ENCODE measurements at regions not wholly inside any gene's neighbourhood (a gene's known extent, or its start where the extent isn't known, plus 50 kb on each side); places are given as distances from the start of the nearest gene placed in this dataset.
"Not testable (repeated sequence)": the region's sequence is repeated elsewhere in the genome, so short reads cannot be mapped to it uniquely, and the experiment has no call there.

DNA sequence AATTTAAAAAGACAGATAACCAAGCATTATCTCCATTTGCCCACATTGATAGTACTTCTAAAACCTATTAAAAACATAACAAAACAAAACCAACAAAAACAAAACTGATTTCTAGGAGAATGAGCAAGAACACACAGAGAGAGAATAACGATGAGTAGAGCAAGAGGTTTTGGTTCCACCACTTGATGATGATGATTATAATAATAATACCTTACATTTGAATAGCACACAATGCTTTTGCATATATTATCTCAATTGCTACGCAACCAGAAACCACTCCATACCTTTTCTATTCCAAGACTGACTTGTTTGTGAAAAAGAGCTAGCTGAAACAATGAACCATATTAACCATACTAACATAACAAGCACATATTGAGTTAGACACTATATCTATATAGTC, 1090.9 kb downstream of the SH3BGRL start:
- H3K9me3 Mint-ChIP-seq, result peaks cover 0 to 9% (median 4%) of the 10 kb centered on the region in 3 donors
- no peak overlapping the region for H3K4me3 Mint-ChIP-seq
- no peaks in the 10 kb centered on the region for H3K27me3 Mint-ChIP-seq
- H3K36me3 Mint-ChIP-seq, result no peaks in the 10 kb centered on the region
- H3K27ac Mint-ChIP-seq, result no peak overlapping the region
- H3K4me1 Mint-ChIP-seq, result no peaks in the 10 kb centered on the region

DNA sequence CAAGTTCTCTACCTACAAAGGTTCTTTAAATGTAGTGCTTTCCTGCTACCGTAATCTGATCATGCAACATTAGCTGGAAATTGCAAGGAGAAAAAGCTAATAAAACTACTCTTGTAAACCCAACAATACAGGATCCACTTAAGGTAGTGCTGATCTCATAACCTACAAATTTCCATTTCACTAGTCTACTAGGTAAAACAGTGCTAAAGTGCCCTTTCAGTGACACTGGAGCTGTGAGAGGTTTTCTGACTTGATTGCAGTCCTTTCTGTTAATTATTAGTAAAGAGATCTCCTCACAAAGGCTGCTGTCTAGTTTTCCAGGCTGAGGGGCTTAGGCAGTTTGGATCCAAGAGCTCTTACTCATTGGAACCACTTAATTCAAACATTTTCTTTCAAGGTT, 1118.7 kb downstream of the SH3BGRL start:
- Mint-ChIP-seq H3K4me1 (no peaks in the 10 kb centered on the region), H3K4me3 (no peak overlapping the region), H3K27me3 (no peaks in the 10 kb centered on the region), H3K27ac (no peak overlapping the region), H3K9me3 (no peaks in the 10 kb centered on the region), H3K36me3 (no peaks in the 10 kb centered on the region)

DNA sequence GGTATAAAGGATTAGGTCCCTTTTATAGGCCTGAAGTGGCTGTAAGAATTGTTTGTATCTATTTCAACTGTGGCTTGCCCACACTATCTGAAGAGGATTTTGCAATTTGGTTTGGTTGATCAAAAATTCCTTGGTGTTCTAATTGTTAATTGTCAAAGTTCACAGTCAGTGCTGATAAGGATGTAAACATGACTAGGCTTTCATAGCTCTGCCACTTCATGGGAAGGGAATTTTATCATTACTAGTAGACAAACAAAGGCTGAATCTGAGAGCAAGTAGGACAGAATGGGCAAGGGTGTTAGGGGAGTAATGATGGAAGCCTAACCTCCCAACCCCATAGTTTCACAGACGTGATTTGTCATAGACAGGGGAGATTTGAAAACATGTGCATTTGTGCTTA, 1131.7 kb downstream of the SH3BGRL start:
- H3K27me3 Mint-ChIP-seq, result no peaks in the 10 kb centered on the region
- no peaks in the 10 kb centered on the region for H3K4me1 Mint-ChIP-seq
- H3K9me3 Mint-ChIP-seq, result peaks cover 0 to 10% (median 0%) of the 10 kb centered on the region in 3 donors
- H3K4me3 Mint-ChIP-seq, result no peak overlapping the region
- H3K27ac Mint-ChIP-seq, result no peak overlapping the region
- H3K36me3 Mint-ChIP-seq, result no peaks in the 10 kb centered on the region

DNA sequence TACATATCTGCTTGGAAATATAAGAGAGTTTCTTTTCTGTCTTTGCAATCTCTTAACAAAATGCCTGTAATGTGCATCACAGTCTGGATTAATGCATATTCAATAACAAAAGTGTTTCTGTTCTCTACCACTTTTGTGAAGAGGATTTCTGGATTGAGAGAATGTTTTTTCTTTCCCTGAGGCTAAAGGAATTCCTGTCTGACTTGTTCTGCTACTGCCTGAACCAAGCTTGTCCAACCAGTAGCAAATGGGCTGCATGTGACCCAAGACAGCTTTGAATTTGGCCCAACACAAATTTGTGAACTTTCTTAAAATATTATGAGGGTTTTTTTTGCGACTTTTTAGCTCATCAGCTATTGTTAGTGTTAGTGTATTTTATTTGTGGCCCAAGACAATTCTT, 1133.9 kb downstream of the SH3BGRL start:
- no peak overlapping the region for H3K4me3 Mint-ChIP-seq
- H3K36me3 Mint-ChIP-seq, result no peaks in the 10 kb centered on the region
- no peaks in the 10 kb centered on the region for H3K9me3 Mint-ChIP-seq
- H3K27me3 Mint-ChIP-seq, result no peaks in the 10 kb centered on the region
- no peaks in the 10 kb centered on the region for H3K4me1 Mint-ChIP-seq
- no peak overlapping the region for H3K27ac Mint-ChIP-seq

DNA sequence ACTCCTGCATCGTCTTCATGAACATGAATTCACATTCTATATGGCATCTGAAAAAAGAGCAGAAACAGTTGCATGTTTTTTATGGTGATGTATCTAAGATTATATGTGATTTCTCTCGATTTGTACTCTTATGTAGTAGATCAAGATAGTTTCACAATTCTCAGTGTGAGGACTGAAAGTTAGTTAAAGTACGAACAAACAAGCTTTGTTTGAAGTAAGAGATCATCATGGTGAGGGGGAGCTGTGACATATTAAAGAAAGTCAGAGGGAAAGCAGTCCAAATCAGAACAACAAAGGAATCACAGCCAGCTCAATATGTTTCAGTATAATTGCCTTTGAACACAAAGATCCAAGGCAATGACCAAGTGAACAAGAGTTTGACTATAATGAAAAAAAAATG, 1140.6 kb downstream of the SH3BGRL start:
- H3K27ac Mint-ChIP-seq, result no peak overlapping the region
- H3K4me3 Mint-ChIP-seq, result no peak overlapping the region
- H3K4me1 Mint-ChIP-seq, result no peaks in the 10 kb centered on the region
- no peaks in the 10 kb centered on the region for H3K9me3 Mint-ChIP-seq
- no peaks in the 10 kb centered on the region for H3K36me3 Mint-ChIP-seq
- H3K27me3 Mint-ChIP-seq, result no peaks in the 10 kb centered on the region

DNA sequence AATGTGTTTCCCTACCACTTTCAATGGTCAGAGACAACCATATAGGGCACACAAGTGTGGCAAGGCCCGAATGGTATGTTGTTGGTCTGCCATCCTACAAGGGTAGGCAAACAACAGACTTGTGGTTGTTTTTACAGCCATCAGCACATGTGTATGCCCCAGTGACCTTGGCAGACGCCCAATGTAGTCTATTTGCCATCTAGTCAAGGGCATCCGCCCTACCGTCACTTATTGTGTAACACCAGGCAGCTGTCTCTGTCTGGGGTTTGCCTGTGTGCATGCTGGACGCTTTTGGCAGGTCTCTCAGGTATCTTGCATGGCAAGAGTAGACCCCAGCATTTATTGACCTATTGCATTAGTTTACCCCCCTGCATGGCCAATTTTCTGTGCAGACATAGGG, 1145.5 kb upstream of the POU3F4 start:
- Mint-ChIP-seq H3K36me3 (no peaks in the 10 kb centered on the region), H3K4me3 (no peak overlapping the region), H3K4me1 (no peaks in the 10 kb centered on the region), H3K9me3 (peaks cover 0 to 2% (median 2%) of the 10 kb centered on the region in 3 donors), H3K27ac (no peak overlapping the region), H3K27me3 (no peaks in the 10 kb centered on the region)

DNA sequence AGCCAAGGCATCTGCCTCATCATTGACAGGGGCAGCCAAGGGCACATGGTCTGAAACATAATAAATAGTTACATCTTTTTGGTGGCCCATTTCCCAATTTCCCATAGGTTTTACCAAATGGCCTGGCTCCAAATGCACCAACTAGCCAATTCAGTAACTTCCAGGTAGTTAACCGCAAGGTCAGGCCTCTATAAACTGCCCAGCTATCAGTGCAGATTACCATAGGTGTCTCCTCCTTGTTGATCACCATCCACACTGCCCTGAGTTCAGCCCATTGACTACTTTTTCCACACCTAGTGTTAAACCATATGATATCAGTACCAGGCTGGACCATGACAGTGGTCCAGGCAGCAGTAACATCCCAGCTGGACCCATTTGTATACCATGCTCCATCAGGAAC, 1145.1 kb upstream of the POU3F4 start:
- Mint-ChIP-seq H3K27me3 (no peaks in the 10 kb centered on the region), H3K27ac (no peak overlapping the region), H3K4me3 (no peak overlapping the region), H3K36me3 (no peaks in the 10 kb centered on the region), H3K4me1 (no peaks in the 10 kb centered on the region), H3K9me3 (peaks cover 0 to 2% (median 2%) of the 10 kb centered on the region in 3 donors)

DNA sequence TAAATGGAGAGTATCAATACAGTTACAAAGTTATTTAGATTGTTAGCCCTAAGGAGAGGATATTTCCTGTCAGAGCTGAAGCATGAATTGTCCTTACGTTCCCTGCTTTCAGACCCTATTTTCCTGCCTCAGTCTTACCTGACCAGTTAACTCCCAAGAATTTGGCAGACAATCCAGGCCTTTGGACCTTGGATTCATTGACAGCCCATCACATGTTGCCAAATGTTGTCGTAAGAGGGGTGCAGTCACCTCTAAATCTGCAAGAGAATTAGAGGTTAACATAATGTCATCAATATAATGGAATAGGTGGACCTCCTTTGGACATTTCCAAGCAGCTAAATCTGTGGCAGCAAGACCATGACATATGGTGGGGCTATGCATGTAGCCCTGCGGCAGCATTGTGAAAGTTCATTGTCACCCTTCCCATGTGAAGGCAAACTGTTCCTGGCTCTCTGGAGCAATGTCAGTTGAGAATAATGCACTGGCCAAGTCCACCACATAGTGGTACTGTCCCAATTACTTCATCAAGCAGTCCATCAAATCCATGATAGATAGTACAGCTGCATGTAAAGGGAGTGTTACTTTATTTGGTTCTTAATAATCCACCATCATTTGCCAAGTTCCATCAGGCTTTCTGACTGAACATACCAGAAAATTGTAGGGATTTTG, 1137.0 kb upstream of the POU3F4 start:
- Mint-ChIP-seq H3K27ac (no peak overlapping the region), H3K9me3 (no peaks in the 10 kb centered on the region), H3K36me3 (no peaks in the 10 kb centered on the region), H3K4me1 (no peaks in the 10 kb centered on the region), H3K4me3 (no peak overlapping the region), H3K27me3 (no peaks in the 10 kb centered on the region)

DNA sequence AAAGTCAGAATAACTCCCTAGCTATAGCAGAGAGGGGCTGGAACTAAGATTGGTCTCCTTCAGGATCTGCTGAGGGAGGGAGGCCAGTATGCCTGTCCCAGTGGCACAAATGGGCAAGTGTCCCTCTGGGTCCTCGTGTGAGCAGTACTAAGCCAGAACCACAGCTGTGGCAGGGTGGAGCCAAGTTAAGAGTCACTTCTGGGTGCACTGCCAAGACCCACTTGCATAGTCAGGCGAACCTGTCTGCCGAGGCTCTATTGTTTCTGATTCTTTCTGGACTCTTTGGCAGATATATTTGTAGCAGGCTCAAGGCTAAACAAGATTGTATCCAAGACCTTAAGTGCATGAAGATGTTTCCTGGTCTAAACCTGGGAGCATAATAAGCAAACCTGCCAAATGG, 1123.7 kb upstream of the POU3F4 start:
- H3K27me3 Mint-ChIP-seq, result no peaks in the 10 kb centered on the region
- no peaks in the 10 kb centered on the region for H3K4me1 Mint-ChIP-seq
- H3K27ac Mint-ChIP-seq, result peak overlapping the region in 1 of 3 donors; percentile 9
- peaks cover 0 to 3% (median 0%) of the 10 kb centered on the region in 3 donors for H3K9me3 Mint-ChIP-seq
- no peak overlapping the region for H3K4me3 Mint-ChIP-seq
- no peaks in the 10 kb centered on the region for H3K36me3 Mint-ChIP-seq

DNA sequence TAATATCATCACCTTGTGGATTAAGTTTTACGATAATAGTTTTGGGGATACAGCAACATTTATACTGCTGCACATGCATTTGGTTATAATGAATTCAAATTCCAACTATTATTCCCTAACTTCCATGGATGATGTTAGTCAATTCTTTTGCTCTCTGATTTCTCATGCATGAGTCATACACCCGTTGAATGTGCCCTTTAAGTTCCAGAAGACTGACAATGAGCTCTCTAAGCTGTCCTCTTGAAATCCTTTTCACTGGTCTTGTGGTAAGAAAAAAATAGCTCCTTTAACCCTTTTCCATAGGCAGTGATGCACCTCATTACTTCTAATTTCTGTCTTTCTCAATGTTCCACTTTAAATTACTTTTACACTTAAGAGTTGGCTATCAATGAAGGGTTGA, 1095.2 kb upstream of the POU3F4 start:
- Mint-ChIP-seq H3K4me1 (no peaks in the 10 kb centered on the region), H3K27ac (no peak overlapping the region), H3K27me3 (peaks cover 1% of the 10 kb centered on the region), H3K9me3 (no peaks in the 10 kb centered on the region), H3K4me3 (no peak overlapping the region), H3K36me3 (no peaks in the 10 kb centered on the region)

DNA sequence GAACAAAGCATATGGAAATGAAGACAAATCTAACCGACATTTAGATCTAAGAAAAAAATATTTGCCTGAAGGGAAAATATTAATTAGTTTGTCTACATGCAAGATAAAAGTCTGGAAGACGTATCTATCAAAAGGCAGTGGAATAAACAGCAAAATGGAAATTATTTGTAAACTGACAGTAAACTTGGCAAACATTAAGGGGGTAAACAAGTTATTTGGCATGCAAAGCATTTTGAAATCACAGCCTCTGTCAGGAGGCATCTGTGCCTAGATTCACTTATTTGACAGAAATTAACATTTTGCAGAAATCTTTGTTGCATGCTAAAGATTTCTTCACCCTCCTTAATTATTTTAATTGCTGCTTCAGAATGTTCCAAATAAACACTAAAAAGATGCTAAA, 1065.8 kb upstream of the POU3F4 start:
- peaks cover 0 to 7% (median 2%) of the 10 kb centered on the region in 3 donors for H3K9me3 Mint-ChIP-seq
- H3K4me3 Mint-ChIP-seq, result no peak overlapping the region
- no peaks in the 10 kb centered on the region for H3K4me1 Mint-ChIP-seq
- H3K27me3 Mint-ChIP-seq, result no peaks in the 10 kb centered on the region
- no peak overlapping the region for H3K27ac Mint-ChIP-seq
- peaks cover 3% of the 10 kb centered on the region for H3K36me3 Mint-ChIP-seq

DNA sequence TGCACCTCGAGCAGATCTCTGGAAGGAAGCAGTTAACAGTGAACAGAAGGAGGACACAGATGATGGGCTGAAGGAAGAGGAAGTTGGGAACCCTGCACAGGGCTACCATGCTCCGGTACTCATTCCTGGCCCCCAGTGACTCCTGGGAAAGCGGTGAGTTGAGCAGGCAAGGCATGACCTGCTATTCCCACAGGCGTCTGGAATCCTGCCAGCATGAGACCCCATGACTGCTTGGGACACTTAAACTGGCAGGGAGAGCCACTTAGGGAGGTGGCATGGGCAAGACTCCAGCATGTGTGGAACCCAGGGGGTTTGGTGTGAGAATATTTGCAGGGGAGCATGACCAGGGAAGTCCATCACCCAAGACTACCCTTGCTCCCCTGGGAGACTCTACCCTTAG, 1056.4 kb upstream of the POU3F4 start:
- Mint-ChIP-seq H3K4me1 (no peaks in the 10 kb centered on the region), H3K4me3 (no peak overlapping the region), H3K36me3 (no peaks in the 10 kb centered on the region), H3K27me3 (no peaks in the 10 kb centered on the region), H3K27ac (no peak overlapping the region), H3K9me3 (peaks cover 0 to 10% (median 4%) of the 10 kb centered on the region in 3 donors)

DNA sequence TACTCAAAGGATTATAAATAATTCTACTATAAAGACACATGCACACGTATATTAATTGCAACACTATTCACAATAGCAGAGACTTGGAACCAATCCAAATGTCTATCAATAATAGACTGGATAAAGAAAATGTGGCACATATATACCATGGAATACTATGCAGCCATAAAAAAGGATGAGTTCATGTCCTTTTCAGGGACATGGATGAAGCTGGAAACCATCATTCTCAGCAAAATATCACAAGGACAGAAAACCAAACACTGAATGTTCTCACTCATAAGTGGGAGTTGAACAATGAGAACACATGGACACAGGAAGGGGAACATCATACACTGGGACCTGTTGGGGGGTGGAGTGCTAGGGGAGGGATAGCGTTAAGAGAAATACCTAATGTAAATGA, 1052.2 kb upstream of the POU3F4 start:
- not testable (repeated sequence) for H3K27me3 Mint-ChIP-seq, H3K27ac Mint-ChIP-seq

DNA sequence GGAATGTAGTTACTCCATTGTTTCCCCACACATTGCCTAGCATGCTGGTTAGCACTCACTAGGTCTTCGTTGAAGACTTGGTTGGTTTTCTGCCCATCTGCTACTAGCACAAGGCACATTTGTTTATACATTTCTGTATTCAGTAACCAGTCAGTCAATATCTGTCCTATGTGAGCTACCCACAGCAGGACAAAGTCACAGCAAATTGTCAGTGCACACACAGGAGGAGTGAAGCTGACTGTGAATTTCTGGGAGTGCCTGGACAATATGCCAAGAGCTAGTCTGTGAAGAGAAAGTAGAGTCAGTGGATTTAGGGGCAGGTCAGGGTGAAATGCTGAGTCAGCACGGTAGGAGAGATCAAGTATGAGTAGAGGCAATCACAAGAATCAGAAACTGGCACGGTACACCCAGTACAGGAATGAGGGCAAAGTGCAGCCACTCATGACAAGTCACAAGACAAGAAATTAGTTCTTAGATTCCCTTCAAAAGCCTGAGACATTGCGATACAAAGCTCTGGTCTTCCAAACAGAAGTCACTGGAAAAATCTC, 1049.8 kb upstream of the POU3F4 start:
- Mint-ChIP-seq H3K9me3 (peaks cover 1 to 5% (median 3%) of the 10 kb centered on the region in 3 donors), H3K4me1 (no peaks in the 10 kb centered on the region), H3K4me3 (no peak overlapping the region), H3K27ac (no peak overlapping the region), H3K27me3 (no peaks in the 10 kb centered on the region), H3K36me3 (no peaks in the 10 kb centered on the region)

More for the DNA sequence above, 1052.2 kb upstream of the POU3F4 start:
- H3K9me3 Mint-ChIP-seq, H3K36me3 Mint-ChIP-seq, H3K4me1 Mint-ChIP-seq, H3K4me3 Mint-ChIP-seq: not testable (repeated sequence)

DNA sequence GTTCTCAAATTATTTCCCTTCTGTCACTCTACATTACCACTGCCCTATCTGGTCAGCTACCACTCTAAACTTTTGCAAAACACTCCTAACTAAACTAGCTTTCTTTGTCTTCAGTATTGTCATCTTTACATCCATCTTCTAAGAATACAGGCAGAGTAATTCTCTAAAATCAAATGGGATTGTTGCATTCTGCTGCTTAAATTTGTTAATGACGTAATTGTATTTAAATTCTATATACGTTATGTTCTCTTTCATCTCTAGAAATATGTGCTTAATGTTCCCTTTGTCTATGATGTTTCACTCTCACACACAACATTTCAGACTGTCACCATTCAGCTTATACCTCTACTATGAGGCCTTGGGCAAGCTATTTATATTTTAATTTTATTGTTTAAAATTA, 1041.1 kb upstream of the POU3F4 start:
- Mint-ChIP-seq H3K36me3 (no peaks in the 10 kb centered on the region), H3K27me3 (no peaks in the 10 kb centered on the region), H3K27ac (no peak overlapping the region), H3K9me3 (no peaks in the 10 kb centered on the region), H3K4me3 (no peak overlapping the region), H3K4me1 (no peaks in the 10 kb centered on the region)

Data from IgD-negative memory B cell (primary cell).